ENCODE measurements at regions not wholly inside any gene's neighbourhood (a gene's known extent, or its start where the extent isn't known, plus 50 kb on each side); places are given as distances from the start of the nearest gene placed in this dataset.

DNA sequence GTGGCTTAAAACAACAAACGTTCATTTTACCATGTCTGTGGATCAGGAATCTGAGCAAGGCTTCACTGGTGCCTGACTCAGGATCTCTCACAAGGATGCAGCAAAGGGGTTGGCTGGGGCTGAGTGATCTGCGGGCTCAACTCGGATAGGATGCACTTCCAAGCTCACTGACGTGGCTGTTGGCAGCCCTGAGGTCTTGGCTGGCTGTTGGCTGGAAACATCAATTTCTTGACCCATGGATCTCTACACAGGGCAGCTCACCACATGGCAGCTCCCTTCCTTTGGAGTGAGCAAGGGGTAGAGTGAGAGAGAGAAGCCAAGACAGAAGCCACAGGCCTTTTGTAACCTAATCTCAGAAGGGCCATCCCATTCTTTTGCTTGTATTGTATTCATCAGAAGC is 202.1 kb downstream of the NXNL2 start:
- TF ChIP-seq, protein P1, sequence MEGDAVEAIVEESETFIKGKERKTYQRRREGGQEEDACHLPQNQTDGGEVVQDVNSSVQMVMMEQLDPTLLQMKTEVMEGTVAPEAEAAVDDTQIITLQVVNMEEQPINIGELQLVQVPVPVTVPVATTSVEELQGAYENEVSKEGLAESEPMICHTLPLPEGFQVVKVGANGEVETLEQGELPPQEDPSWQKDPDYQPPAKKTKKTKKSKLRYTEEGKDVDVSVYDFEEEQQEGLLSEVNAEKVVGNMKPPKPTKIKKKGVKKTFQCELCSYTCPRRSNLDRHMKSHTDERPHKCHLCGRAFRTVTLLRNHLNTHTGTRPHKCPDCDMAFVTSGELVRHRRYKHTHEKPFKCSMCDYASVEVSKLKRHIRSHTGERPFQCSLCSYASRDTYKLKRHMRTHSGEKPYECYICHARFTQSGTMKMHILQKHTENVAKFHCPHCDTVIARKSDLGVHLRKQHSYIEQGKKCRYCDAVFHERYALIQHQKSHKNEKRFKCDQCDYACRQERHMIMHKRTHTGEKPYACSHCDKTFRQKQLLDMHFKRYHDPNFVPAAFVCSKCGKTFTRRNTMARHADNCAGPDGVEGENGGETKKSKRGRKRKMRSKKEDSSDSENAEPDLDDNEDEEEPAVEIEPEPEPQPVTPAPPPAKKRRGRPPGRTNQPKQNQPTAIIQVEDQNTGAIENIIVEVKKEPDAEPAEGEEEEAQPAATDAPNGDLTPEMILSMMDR (IDR thresholded peaks at IDR 0.05): no peak
- TF ChIP-seq POLR2AphosphoS5 (IDR thresholded peaks at IDR 0.05) (no peak), EP300 (IDR thresholded peaks at IDR 0.05) (no peak), POLR2A (IDR thresholded peaks at IDR 0.05) (no peak)
